ENCODE measurements at regions not wholly inside any gene's neighbourhood (a gene's known extent, or its start where the extent isn't known, plus 50 kb on each side); places are given as distances from the start of the nearest gene placed in this dataset.
"Not testable (repeated sequence)": the region's sequence is repeated elsewhere in the genome, so short reads cannot be mapped to it uniquely, and the experiment has no call there.

DNA sequence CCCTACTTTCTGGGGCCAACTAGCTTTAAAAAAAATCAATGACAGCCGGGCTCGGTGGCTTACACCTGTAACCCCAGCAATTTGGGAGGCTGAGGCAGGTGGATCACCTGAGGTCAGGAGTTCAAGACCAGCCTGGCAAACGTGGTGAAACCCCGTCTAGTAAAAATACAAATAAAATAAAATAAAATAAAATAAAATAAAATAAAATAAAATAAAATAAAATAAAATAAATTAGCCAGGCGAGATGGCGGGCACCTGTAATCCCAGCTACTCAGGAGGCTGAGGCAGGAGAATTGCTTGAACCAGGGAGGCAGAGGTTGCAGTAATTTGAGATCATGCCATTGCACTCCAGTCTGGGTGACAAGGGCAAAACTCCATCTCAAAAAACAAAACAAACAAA is 443.9 kb upstream of the CDH10 start:
- not testable (repeated sequence) for H3K27me3 ChIP-seq (ENCODE audit: low read depth, low read length); H3K4me1 ChIP-seq (ENCODE audit: control insufficient read depth in 1 of 2, insufficient read depth in 2 of 2, low read length in 2 of 2); H3K36me3 ChIP-seq (ENCODE audit: control insufficient read depth in 1 of 2, insufficient read depth in 2 of 2, low read length in 2 of 2); H3K4me3 ChIP-seq (ENCODE audit: low read depth in 1 of 2, low read length in 2 of 2); H3K27ac ChIP-seq (ENCODE audit: low read length); H3K9me3 ChIP-seq (ENCODE audit: control insufficient read depth in 1 of 2, low read length in 2 of 2)

- not testable (repeated sequence) for H3K36me3 ChIP-seq (ENCODE audit: control insufficient read depth in 1 of 2, insufficient read depth in 2 of 2, low read length in 2 of 2); H3K27me3 ChIP-seq (ENCODE audit: low read depth, low read length); H3K4me3 ChIP-seq (ENCODE audit: low read depth in 1 of 2, low read length in 2 of 2); H3K27ac ChIP-seq (ENCODE audit: low read length); H3K9me3 ChIP-seq (ENCODE audit: control insufficient read depth in 1 of 2, low read length in 2 of 2); H3K4me1 ChIP-seq (ENCODE audit: control insufficient read depth in 1 of 2, insufficient read depth in 2 of 2, low read length in 2 of 2)
Measured at GRCh38 chr5:25083261-25083660, 438.5 kb upstream of the CDH10 start.

DNA sequence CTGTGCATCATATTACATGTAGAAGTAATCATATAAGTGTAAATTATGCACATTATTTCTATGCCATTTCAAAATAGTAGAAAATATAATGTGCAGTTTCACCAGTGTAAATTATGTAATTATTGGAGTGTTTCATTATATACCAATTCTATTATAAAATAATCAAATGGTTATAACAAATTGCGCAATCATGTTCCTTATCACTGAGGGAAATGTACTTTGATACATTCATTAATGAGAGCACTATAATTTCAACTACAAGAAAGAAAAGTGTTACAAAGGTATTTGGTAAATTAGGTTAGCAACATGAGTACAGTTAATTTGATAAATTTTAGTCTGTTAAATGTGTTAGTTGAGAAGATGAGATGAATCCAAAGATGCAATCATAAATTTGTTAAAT is 421.5 kb upstream of the CDH10 start:
- Histone ChIP-seq H3K4me3 (ENCODE audit: low read depth in 1 of 2, low read length in 2 of 2) (no peak overlapping the region), H3K27ac (ENCODE audit: low read length) (no peak overlapping the region), H3K9me3 (ENCODE audit: control insufficient read depth in 1 of 2, low read length in 2 of 2) (no peaks in the 10 kb centered on the region), H3K36me3 (ENCODE audit: control insufficient read depth in 1 of 2, insufficient read depth in 2 of 2, low read length in 2 of 2) (no peaks in the 10 kb centered on the region), H3K27me3 (ENCODE audit: low read depth, low read length) (no peaks in the 10 kb centered on the region), H3K4me1 (ENCODE audit: control insufficient read depth in 1 of 2, insufficient read depth in 2 of 2, low read length in 2 of 2) (no peaks in the 10 kb centered on the region)

DNA sequence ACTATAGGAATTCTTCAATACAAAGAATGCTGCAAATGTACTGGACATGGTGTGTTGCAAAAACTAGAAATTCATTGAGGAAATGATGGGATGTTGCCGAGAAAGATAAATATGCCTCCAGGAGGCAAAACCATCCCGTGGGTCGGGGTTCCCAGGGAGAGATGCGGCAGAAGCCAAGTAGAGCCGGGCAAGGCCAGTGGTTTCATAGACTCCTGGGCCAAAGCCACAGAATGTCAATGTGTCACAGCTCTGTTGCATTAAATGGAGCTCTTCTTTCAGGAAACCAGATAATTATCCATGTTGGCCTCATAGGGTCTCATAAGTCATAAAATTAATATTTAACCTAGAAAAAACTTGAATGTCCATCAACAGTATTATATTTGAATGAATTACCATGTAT is 419.5 kb upstream of the CDH10 start:
- H3K4me3 ChIP-seq (ENCODE audit: low read depth in 1 of 2, low read length in 2 of 2) = no peak overlapping the region
- H3K4me1 ChIP-seq (ENCODE audit: control insufficient read depth in 1 of 2, insufficient read depth in 2 of 2, low read length in 2 of 2) = no peaks in the 10 kb centered on the region
- no peaks in the 10 kb centered on the region for H3K27me3 ChIP-seq (ENCODE audit: low read depth, low read length)
- H3K27ac ChIP-seq (ENCODE audit: low read length) = no peak overlapping the region
- H3K9me3 ChIP-seq (ENCODE audit: control insufficient read depth in 1 of 2, low read length in 2 of 2) = no peaks in the 10 kb centered on the region
- no peaks in the 10 kb centered on the region for H3K36me3 ChIP-seq (ENCODE audit: control insufficient read depth in 1 of 2, insufficient read depth in 2 of 2, low read length in 2 of 2)

GRCh38 chr5:25060575-25060974 is 415.8 kb upstream of the CDH10 start:
- no peaks in the 10 kb centered on the region for H3K27me3 ChIP-seq (ENCODE audit: low read depth, low read length)
- H3K4me1 ChIP-seq (ENCODE audit: control insufficient read depth in 1 of 2, insufficient read depth in 2 of 2, low read length in 2 of 2) = no peaks in the 10 kb centered on the region
- H3K9me3 ChIP-seq (ENCODE audit: control insufficient read depth in 1 of 2, low read length in 2 of 2) = no peaks in the 10 kb centered on the region
- no peak overlapping the region for H3K27ac ChIP-seq (ENCODE audit: low read length)
- H3K36me3 ChIP-seq (ENCODE audit: control insufficient read depth in 1 of 2, insufficient read depth in 2 of 2, low read length in 2 of 2) = no peaks in the 10 kb centered on the region
- H3K4me3 ChIP-seq (ENCODE audit: low read depth in 1 of 2, low read length in 2 of 2) = no peak overlapping the region

GRCh38 chr5:25056836-25057235 is 412.1 kb upstream of the CDH10 start:
- no peaks in the 10 kb centered on the region for H3K9me3 ChIP-seq (ENCODE audit: control insufficient read depth in 1 of 2, low read length in 2 of 2)
- H3K36me3 ChIP-seq (ENCODE audit: control insufficient read depth in 1 of 2, insufficient read depth in 2 of 2, low read length in 2 of 2) = no peaks in the 10 kb centered on the region
- H3K27me3 ChIP-seq (ENCODE audit: low read depth, low read length) = no peaks in the 10 kb centered on the region
- no peaks in the 10 kb centered on the region for H3K4me1 ChIP-seq (ENCODE audit: control insufficient read depth in 1 of 2, insufficient read depth in 2 of 2, low read length in 2 of 2)
- H3K27ac ChIP-seq (ENCODE audit: low read length) = no peak overlapping the region
- H3K4me3 ChIP-seq (ENCODE audit: low read depth in 1 of 2, low read length in 2 of 2) = no peak overlapping the region

GRCh38 chr5:25033658-25034057 is 388.9 kb upstream of the CDH10 start:
- Histone ChIP-seq H3K36me3 (ENCODE audit: control insufficient read depth in 1 of 2, insufficient read depth in 2 of 2, low read length in 2 of 2) (no peaks in the 10 kb centered on the region), H3K4me1 (ENCODE audit: control insufficient read depth in 1 of 2, insufficient read depth in 2 of 2, low read length in 2 of 2) (no peaks in the 10 kb centered on the region), H3K27ac (ENCODE audit: low read length) (no peak overlapping the region), H3K27me3 (ENCODE audit: low read depth, low read length) (no peaks in the 10 kb centered on the region), H3K9me3 (ENCODE audit: control insufficient read depth in 1 of 2, low read length in 2 of 2) (no peaks in the 10 kb centered on the region), H3K4me3 (ENCODE audit: low read depth in 1 of 2, low read length in 2 of 2) (no peak overlapping the region)

DNA sequence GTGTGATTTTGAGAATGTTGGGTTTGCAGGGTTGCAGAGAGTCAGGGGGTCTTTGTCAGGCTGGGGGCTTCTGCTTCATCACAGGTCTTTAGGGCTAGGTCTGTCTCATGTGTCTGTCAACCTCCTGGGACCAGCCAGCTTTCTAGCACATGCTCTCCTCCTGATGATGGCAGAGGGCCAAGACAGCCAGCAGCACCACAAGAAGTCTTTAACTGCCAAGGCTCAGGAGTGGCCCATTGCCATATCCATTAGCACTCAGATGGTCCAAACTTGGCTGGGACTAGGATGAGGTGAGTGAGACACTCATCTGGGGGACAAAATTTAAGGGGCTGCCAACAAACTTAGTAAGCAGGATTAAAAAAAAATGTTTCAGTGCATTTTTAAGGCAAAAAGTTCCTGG is 384.2 kb upstream of the CDH10 start:
- Histone ChIP-seq H3K9me3 (ENCODE audit: control insufficient read depth in 1 of 2, low read length in 2 of 2) (no peaks in the 10 kb centered on the region), H3K36me3 (ENCODE audit: control insufficient read depth in 1 of 2, insufficient read depth in 2 of 2, low read length in 2 of 2) (no peaks in the 10 kb centered on the region), H3K4me3 (ENCODE audit: low read depth in 1 of 2, low read length in 2 of 2) (no peak overlapping the region), H3K27ac (ENCODE audit: low read length) (no peak overlapping the region), H3K4me1 (ENCODE audit: control insufficient read depth in 1 of 2, insufficient read depth in 2 of 2, low read length in 2 of 2) (no peaks in the 10 kb centered on the region), H3K27me3 (ENCODE audit: low read depth, low read length) (no peaks in the 10 kb centered on the region)

GRCh38 chr5:25027526-25027925 is 382.7 kb upstream of the CDH10 start:
- Histone ChIP-seq H3K4me3 (ENCODE audit: low read depth in 1 of 2, low read length in 2 of 2) (no peak overlapping the region), H3K4me1 (ENCODE audit: control insufficient read depth in 1 of 2, insufficient read depth in 2 of 2, low read length in 2 of 2) (no peaks in the 10 kb centered on the region), H3K27ac (ENCODE audit: low read length) (no peak overlapping the region), H3K36me3 (ENCODE audit: control insufficient read depth in 1 of 2, insufficient read depth in 2 of 2, low read length in 2 of 2) (no peaks in the 10 kb centered on the region), H3K27me3 (ENCODE audit: low read depth, low read length) (no peaks in the 10 kb centered on the region), H3K9me3 (ENCODE audit: control insufficient read depth in 1 of 2, low read length in 2 of 2) (no peaks in the 10 kb centered on the region)

DNA sequence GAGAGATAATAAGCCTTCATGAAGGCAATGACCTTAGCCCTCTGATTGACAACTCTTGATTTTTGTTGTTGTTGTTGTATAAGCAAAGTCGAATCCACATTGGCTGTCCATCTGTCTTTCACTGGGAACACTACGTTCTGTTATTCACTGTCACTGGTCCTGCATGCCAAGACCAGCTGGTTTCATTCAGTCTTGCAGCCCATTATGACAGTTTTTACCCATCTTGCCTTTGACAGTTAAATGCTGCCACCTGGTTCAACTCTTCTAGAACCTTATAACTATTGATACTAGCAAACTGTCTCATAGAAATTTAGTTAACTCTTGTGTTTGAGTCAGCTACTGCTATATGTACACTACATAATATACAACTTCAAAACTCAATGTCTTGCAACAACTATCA is 382.3 kb upstream of the CDH10 start:
- H3K27ac ChIP-seq (ENCODE audit: low read length) = no peak overlapping the region
- no peaks in the 10 kb centered on the region for H3K4me1 ChIP-seq (ENCODE audit: control insufficient read depth in 1 of 2, insufficient read depth in 2 of 2, low read length in 2 of 2)
- no peak overlapping the region for H3K4me3 ChIP-seq (ENCODE audit: low read depth in 1 of 2, low read length in 2 of 2)
- no peaks in the 10 kb centered on the region for H3K9me3 ChIP-seq (ENCODE audit: control insufficient read depth in 1 of 2, low read length in 2 of 2)
- H3K36me3 ChIP-seq (ENCODE audit: control insufficient read depth in 1 of 2, insufficient read depth in 2 of 2, low read length in 2 of 2) = no peaks in the 10 kb centered on the region
- H3K27me3 ChIP-seq (ENCODE audit: low read depth, low read length) = no peaks in the 10 kb centered on the region

DNA sequence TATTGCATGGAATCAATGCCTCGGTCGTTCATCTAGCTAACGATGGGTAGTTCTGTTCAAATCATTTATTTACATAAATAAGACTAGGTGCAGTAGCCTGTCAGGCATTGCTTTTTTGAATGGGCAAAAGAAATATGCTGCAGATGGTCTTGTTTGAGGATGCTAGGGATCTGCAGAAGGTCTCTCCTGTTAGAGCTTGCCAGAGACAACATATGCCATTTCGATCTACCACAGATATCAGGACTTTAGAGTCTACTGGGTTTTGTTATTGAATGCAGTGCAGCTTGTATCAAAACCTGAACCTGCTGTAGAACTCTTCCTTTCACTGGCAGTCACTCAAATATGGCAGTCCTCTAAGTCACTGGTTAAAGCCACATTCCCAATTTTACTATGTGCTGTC is 381.1 kb upstream of the CDH10 start:
- Histone ChIP-seq H3K9me3 (ENCODE audit: control insufficient read depth in 1 of 2, low read length in 2 of 2) (no peaks in the 10 kb centered on the region), H3K4me1 (ENCODE audit: control insufficient read depth in 1 of 2, insufficient read depth in 2 of 2, low read length in 2 of 2) (no peaks in the 10 kb centered on the region), H3K36me3 (ENCODE audit: control insufficient read depth in 1 of 2, insufficient read depth in 2 of 2, low read length in 2 of 2) (no peaks in the 10 kb centered on the region), H3K27ac (ENCODE audit: low read length) (no peak overlapping the region), H3K27me3 (ENCODE audit: low read depth, low read length) (no peaks in the 10 kb centered on the region), H3K4me3 (ENCODE audit: low read depth in 1 of 2, low read length in 2 of 2) (no peak overlapping the region)

DNA sequence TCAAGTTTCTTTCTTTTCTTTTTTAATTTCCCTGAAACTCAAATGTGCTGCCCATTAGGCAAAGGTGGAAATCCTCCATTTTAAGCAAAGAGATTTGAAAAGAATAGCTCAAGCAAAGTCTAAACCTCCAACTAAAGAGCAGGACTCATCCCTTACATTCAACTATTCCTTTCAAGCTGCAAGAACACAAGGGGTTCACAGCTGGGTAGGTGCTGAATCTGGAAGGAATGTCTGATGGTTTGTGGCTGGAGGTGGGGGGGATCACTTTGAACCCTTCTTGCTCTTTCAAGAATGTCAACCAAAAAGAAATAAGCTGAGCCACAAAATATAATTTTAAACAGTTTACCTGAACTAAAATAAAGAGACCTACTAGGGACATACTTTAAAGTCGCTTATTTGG is 375.7 kb upstream of the CDH10 start:
- no peaks in the 10 kb centered on the region for H3K36me3 ChIP-seq (ENCODE audit: control insufficient read depth in 1 of 2, insufficient read depth in 2 of 2, low read length in 2 of 2)
- no peaks in the 10 kb centered on the region for H3K4me1 ChIP-seq (ENCODE audit: control insufficient read depth in 1 of 2, insufficient read depth in 2 of 2, low read length in 2 of 2)
- H3K27me3 ChIP-seq (ENCODE audit: low read depth, low read length) = no peaks in the 10 kb centered on the region
- no peak overlapping the region for H3K4me3 ChIP-seq (ENCODE audit: low read depth in 1 of 2, low read length in 2 of 2)
- no peaks in the 10 kb centered on the region for H3K9me3 ChIP-seq (ENCODE audit: control insufficient read depth in 1 of 2, low read length in 2 of 2)
- H3K27ac ChIP-seq (ENCODE audit: low read length) = no peak overlapping the region

Data from muscle layer of duodenum (tissue), 2 donors.